ENCODE measurements at regions not wholly inside any gene's neighbourhood (a gene's known extent, or its start where the extent isn't known, plus 50 kb on each side); places are given as distances from the start of the nearest gene placed in this dataset.

- no peak overlapping the region for H2BK15ac ChIP-seq (ENCODE audit: low read depth, low read length)
- H2BK120ac ChIP-seq (ENCODE audit: low read depth, low read length, poor library complexity, severe bottlenecking): no peak overlapping the region
- Mint-ChIP-seq H3K27ac (no peak overlapping the region), H3K9me3 (no peaks in the 10 kb centered on the region), H3K36me3 (ENCODE audit: insufficient read depth in 1 of 3, low read depth in 3 of 3) (no peaks in the 10 kb centered on the region), H3K4me3 (no peak overlapping the region), H3K4me1 (peaks cover 2% of the 10 kb centered on the region in 2 experiments; a peak in 2 of 4 replicates), H3K27me3 (ENCODE audit: low read depth) (no peaks in the 10 kb centered on the region)
- H2AK5ac ChIP-seq (ENCODE audit: insufficient read length, low read length): no peak overlapping the region
- H3K4ac ChIP-seq (ENCODE audit: low read depth, low read length): no peak overlapping the region
- no peak overlapping the region for H2AFZ ChIP-seq (ENCODE audit: low read length)
- no peak overlapping the region for H3K18ac ChIP-seq (ENCODE audit: insufficient read length, low read depth, low read length)
- H3T11ph ChIP-seq (ENCODE audit: low read length): no peak overlapping the region
- H3K4me2 ChIP-seq (ENCODE audit: insufficient read depth, insufficient read length, low read length): no peak overlapping the region
- no peak overlapping the region for H4K91ac ChIP-seq (ENCODE audit: insufficient read length, low read depth, low read length)
- H3K27me3 ChIP-seq (ENCODE audit: insufficient read depth, low read length): no peaks in the 10 kb centered on the region
- H3K9me3 ChIP-seq (ENCODE audit: control insufficient read depth, low read depth, low read length): no peaks in the 10 kb centered on the region
- H3K4me1 ChIP-seq (ENCODE audit: insufficient read depth, low read length): no peaks in the 10 kb centered on the region
- no peak overlapping the region for H3K9ac ChIP-seq (ENCODE audit: extremely low read depth, insufficient read length, low read length)
- no peaks in the 10 kb centered on the region for H3K79me2 ChIP-seq (ENCODE audit: insufficient read depth, low read length)
- H3K56ac ChIP-seq (ENCODE audit: insufficient read length, low read depth, low read length): no peak overlapping the region
- no peak for TF ChIP-seq CTCF (conservative IDR thresholded peaks at IDR 0.05)
- H3K14ac ChIP-seq (ENCODE audit: insufficient read depth, low read length): no peak overlapping the region
- no peaks in the 10 kb centered on the region for H4K20me1 ChIP-seq (ENCODE audit: control insufficient read depth, insufficient read depth, insufficient read length)
- H3K23me2 ChIP-seq (ENCODE audit: insufficient read length, low read depth, low read length, poor library complexity, severe bottlenecking): no peaks in the 10 kb centered on the region
- H3K79me1 ChIP-seq (ENCODE audit: insufficient read depth, low read depth, low read length, poor library complexity, severe bottlenecking): no peaks in the 10 kb centered on the region
- no peak overlapping the region for H3K27ac ChIP-seq (ENCODE audit: insufficient read length, low read depth, low read length)
- no CpG with 5 or more reads among the region's 5 CpGs for WGBS (ENCODE audit: extremely low coverage, insufficient read length, low lambda C conversion rate)
- no peak overlapping the region for H2BK20ac ChIP-seq (ENCODE audit: low read depth, low read length, poor library complexity, severe bottlenecking)
- H4K5ac ChIP-seq (ENCODE audit: insufficient read length, low read depth, low read length): no peak overlapping the region
- DNase-seq: no peak
- H2BK5ac ChIP-seq (ENCODE audit: insufficient read length, low read length): no peak overlapping the region
- H4K8ac ChIP-seq (replicated peaks; ENCODE audit: insufficient read length, low read depth, low read length): no peak overlapping the region
- H3K23ac ChIP-seq (ENCODE audit: insufficient read length, low read depth, low read length): no peak overlapping the region
- H2BK12ac ChIP-seq (ENCODE audit: insufficient read length, low read depth, low read length): no peak overlapping the region
These were observed 160.9 kb downstream of the RDH14 start for GRCh38 chr2:18399601-18400000.
